ENCODE measurements at regions not wholly inside any gene's neighbourhood (a gene's known extent, or its start where the extent isn't known, plus 50 kb on each side); places are given as distances from the start of the nearest gene placed in this dataset.

DNA sequence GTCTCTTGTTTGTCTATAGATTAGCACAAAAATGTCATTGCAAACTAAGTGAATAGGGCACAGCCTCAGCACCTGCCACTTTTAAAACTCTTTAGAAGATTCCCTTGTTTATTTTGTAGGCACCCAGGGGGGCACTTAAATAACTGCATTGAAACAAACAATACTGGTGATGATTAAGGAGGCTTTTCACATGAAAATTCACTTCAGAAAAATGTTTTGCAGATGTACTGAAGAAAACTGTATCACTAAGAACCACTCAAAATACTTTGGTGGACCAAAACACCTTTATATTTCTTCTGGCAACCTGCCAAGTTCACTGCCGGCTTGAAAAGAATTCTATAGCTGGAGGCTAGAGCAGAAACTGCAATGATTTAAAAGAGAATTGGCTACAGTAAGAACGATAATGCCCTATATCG lies 281.5 kb downstream of the TOX3 start:
- Histone ChIP-seq H3K9me1 (ENCODE audit: insufficient read depth, low read length) (no peaks in the 10 kb centered on the region), H3K4ac (ENCODE audit: low read depth, low read length) (no peak overlapping the region), H3K4me3 (ENCODE audit: insufficient read depth, low read depth, low read length) (no peak overlapping the region), H3K4me1 (ENCODE audit: control insufficient read depth, insufficient read depth, low read length) (no peaks in the 10 kb centered on the region), H4K20me1 (ENCODE audit: insufficient read depth, low read length) (no peaks in the 10 kb centered on the region), H3K56ac (ENCODE audit: extremely low read depth, insufficient read depth, low read length) (no peak overlapping the region), H3K27ac (ENCODE audit: insufficient read depth, low read length) (no peak overlapping the region), H2BK120ac (ENCODE audit: low read depth, low read length) (no peak overlapping the region), H4K5ac (ENCODE audit: low read depth, low read length) (no peak overlapping the region), H3K18ac (ENCODE audit: low read depth, low read length) (no peak overlapping the region), H4K8ac (ENCODE audit: low read depth in 2 of 2, low read length in 2 of 2) (no peak overlapping the region), H2AK9ac (replicated peaks; ENCODE audit: low read depth, low read length, poor library complexity) (no peak overlapping the region), H3K14ac (replicated peaks; ENCODE audit: low read depth, low read length) (no peak overlapping the region), H2BK5ac (ENCODE audit: low read depth, low read length, poor library complexity, severe bottlenecking) (no peak overlapping the region), H2BK20ac (ENCODE audit: low read depth, low read length) (no peak overlapping the region), H3K23ac (ENCODE audit: low read depth, low read length) (no peak overlapping the region), H3K36me3 (ENCODE audit: control insufficient read depth, insufficient read depth, low read length) (no peaks in the 10 kb centered on the region), H3K9ac (ENCODE audit: low read depth, low read length) (no peak overlapping the region), H4K91ac (ENCODE audit: insufficient read depth, low read depth, low read length) (no peak overlapping the region), H2AFZ (replicated peaks; ENCODE audit: low read length, poor library complexity) (no peak overlapping the region), H3K27me3 (ENCODE audit: control insufficient read depth, insufficient read depth, low read length) (no peaks in the 10 kb centered on the region), H3K9me3 (ENCODE audit: control insufficient read depth, insufficient read depth, low read length) (0 out of 2 replicates have a peak, but pooled peaks cover under 1% of the 10 kb centered on the region), H2AK5ac (ENCODE audit: low read depth, low read length) (no peak overlapping the region), H2BK15ac (ENCODE audit: low read depth, low read length) (no peak overlapping the region), H3K4me2 (ENCODE audit: low read depth, low read length) (no peak overlapping the region), H3K79me1 (ENCODE audit: low read depth in 1 of 2, low read length in 2 of 2) (no peaks in the 10 kb centered on the region)
- ATAC-seq (ENCODE audit: low read depth) (no peak), DNase-seq (no peak)
- in situ Hi-C loops (cut with MboI; ENCODE audit: low sequenced_read_pairs) (no loop called here), dilution Hi-C loops (cut with HindIII; ENCODE audit: low sequenced_read_pairs, unreplicated experiment) (no loop called here), intact Hi-C loops (cut with micrococcal nuclease) (no loop called here)
- TF ChIP-seq NFE2L2 (IDR thresholded peaks at IDR 0.05; ENCODE audit: low read depth, low read length), result no peak
- TF ChIP-seq POLR2A (IDR thresholded peaks at IDR 0.05; ENCODE audit: low read depth, low read length), result no peak
- no peak for TF ChIP-seq USF2 (IDR thresholded peaks at IDR 0.05; ENCODE audit: low read depth, low read length)
- no peak for TF ChIP-seq FOS (IDR thresholded peaks at IDR 0.05; ENCODE audit: low read depth, low read length)
- TF ChIP-seq CEBPB (IDR thresholded peaks at IDR 0.05; ENCODE audit: low read depth, low read length), result no peak
- no peak for TF ChIP-seq SMC3 (IDR thresholded peaks at IDR 0.05; ENCODE audit: low read depth, low read length)
- no peak for TF ChIP-seq ELK1 (IDR thresholded peaks at IDR 0.05; ENCODE audit: borderline replicate concordance, low read depth, low read length)
- no peak for TF ChIP-seq BHLHE40 (IDR thresholded peaks at IDR 0.05; ENCODE audit: low read depth, low read length)
- TF ChIP-seq RAD21 (IDR thresholded peaks at IDR 0.05; ENCODE audit: low read length), result no peak
- no peak for TF ChIP-seq RCOR1 (IDR thresholded peaks at IDR 0.05; ENCODE audit: insufficient replicate concordance, low read length)
- no peak for TF ChIP-seq CHD1 (IDR thresholded peaks at IDR 0.05; ENCODE audit: low read depth, low read length)
- TF ChIP-seq MXI1 (IDR thresholded peaks at IDR 0.05; ENCODE audit: borderline replicate concordance, low read depth, low read length), result no peak
- TF ChIP-seq MAFK (IDR thresholded peaks at IDR 0.05; ENCODE audit: low read depth, low read length), result no peak
- TF ChIP-seq RFX5 (IDR thresholded peaks at IDR 0.05; ENCODE audit: low read depth, low read length), result no peak
- TF ChIP-seq, protein P1, sequence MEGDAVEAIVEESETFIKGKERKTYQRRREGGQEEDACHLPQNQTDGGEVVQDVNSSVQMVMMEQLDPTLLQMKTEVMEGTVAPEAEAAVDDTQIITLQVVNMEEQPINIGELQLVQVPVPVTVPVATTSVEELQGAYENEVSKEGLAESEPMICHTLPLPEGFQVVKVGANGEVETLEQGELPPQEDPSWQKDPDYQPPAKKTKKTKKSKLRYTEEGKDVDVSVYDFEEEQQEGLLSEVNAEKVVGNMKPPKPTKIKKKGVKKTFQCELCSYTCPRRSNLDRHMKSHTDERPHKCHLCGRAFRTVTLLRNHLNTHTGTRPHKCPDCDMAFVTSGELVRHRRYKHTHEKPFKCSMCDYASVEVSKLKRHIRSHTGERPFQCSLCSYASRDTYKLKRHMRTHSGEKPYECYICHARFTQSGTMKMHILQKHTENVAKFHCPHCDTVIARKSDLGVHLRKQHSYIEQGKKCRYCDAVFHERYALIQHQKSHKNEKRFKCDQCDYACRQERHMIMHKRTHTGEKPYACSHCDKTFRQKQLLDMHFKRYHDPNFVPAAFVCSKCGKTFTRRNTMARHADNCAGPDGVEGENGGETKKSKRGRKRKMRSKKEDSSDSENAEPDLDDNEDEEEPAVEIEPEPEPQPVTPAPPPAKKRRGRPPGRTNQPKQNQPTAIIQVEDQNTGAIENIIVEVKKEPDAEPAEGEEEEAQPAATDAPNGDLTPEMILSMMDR (conservative IDR thresholded peaks at IDR 0.05; ENCODE audit: low read depth, low read length), result no peak
- no peak for TF ChIP-seq MAZ (IDR thresholded peaks at IDR 0.05; ENCODE audit: borderline replicate concordance, low read depth, low read length)
- POLR2A ChIA-PET (ENCODE audit: unreplicated experiment), result no interaction called here
- CTCF ChIA-PET, result no interaction called here
- BruUV-seq (replicated peaks), result no TSS peak
- WGBS, 2 experiments (ENCODE audit: extremely low coverage in 2 of 2, insufficient read length in 1 of 2), result no CpG with 5 or more reads among the region's 3 CpGs

All from IMR-90 (cell line).